AG04449 (cell line): ENCODE measurements at regions not wholly inside any gene's neighbourhood (a gene's known extent, or its start where the extent isn't known, plus 50 kb on each side); places are given as distances from the start of the nearest gene placed in this dataset.

ENCODE experiments used
- CTCF ChIA-PET: fragments of 350-600 bp; formaldehyde crosslinking; extraction: SDS; loops from one replicate; lab custom pipeline; 2021; ENCODE audit warnings: antibody characterized with exemption; lab: Yijun Ruan, JAX
- POLR2A ChIA-PET: fragments of 400-600, 350-600 bp; formaldehyde crosslinking; extraction: SDS; loops from one replicate; lab custom pipeline; 2020; ENCODE audit warnings: antibody characterized with exemption, inconsistent platforms; lab: Yijun Ruan, JAX
- DNase-seq: peaks from one replicate; pipeline ENCODE4 v3.0.0-alpha.2; 2010; ENCODE audit warnings: low read depth, low spot score
- H3K4me3 ChIP-seq: 2 replicates; pipeline ENCODE4 v1.5.1; 2011; ENCODE audit warnings: low read depth, mild to moderate bottlenecking, control low read depth, low read length
- CTCF ChIP-seq: IDR thresholded peaks from one replicate; pipeline ENCODE4 v1.5.1; 2011; ENCODE audit warnings: mild to moderate bottlenecking, moderate library complexity, low read length, control low read depth, inconsistent platforms; ENCODE audit not compliant: insufficient read depth; ENCODE audit errors: missing control alignments

GRCh38 chr1:112806090-112806642 lies 91.0 kb upstream of the PPM1J start:
- ChIA-PET CTCF (interaction anchor here (1.0 to 13.9 kb wide), 13 partner anchors 8 to 267 kb away, joined by 3 to 1029 read pairs (median 9); partner anchors contain the start of genes LRIG2, MOV10, PPM1J and SLC16A1), POLR2A (no interaction called here)

GRCh38 chr1:112805155-112805853 lies 90.2 kb upstream of the PPM1J start:
- no peak for TF ChIP-seq CTCF
- ChIA-PET POLR2A (interaction anchor here (0.6 kb wide), 1 partner anchor 80 kb away, joined by 3 read pairs; no protein-coding TSS in a partner anchor), CTCF (interaction anchor here (0.6 to 13.9 kb wide), 27 partner anchors 9 to 272 kb away, joined by 3 to 1029 read pairs (median 5); partner anchors contain the start of genes LRIG2, MOV10, PPM1J and SLC16A1)
- no peak overlapping the region for H3K4me3 ChIP-seq
- DNase-seq: no peak

More at GRCh38 chr1:112806090-112806642, 91.0 kb upstream of the PPM1J start:
- no peak for DNase-seq
- TF ChIP-seq CTCF: no peak
- H3K4me3 ChIP-seq: no peak overlapping the region

DNA sequence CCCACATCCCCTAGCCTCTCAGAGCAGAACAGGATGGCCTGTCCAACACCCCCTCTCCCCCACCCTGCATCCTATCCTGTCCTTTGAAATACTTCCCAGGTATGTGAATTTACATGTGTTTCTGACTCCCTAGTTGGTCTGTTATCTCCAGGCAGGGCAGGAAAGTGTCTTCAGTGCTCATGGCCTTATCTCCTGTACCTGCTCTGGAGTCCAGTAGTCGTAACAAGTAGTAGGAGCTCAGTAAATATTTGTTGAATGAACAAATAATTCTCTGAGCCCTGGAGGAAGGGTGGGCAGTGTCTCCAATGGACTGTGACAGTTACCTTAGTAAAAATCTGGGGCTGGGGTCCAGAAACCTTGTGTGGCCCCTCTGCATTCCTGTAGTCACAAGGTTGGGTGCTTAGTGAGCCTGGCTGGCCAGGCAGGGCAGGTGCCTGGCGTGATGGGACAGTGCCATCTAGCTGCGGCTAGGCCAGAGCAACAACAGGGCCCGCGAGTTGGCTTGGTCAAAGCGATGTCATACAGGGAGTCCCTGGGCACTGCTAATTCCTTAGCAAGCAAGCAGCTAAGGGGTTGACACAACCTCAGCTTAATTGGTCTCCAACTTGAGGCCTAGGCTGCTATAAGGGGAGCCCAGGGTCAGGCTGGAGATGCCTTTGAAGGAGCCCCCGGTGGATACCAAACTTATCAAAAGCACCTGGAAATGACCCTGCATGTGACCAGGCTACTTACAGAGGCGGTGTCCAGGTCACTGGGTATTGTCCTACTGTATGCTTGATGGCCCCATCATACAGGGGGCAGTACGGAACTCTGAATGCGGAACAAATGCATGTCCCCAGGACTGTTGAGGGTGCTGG lies 89.0 kb upstream of the PPM1J start:
- H3K4me3 ChIP-seq: no peak overlapping the region
- ChIA-PET CTCF (interaction anchor here (0.8 to 13.9 kb wide), 38 partner anchors 10 to 413 kb away, joined by 3 to 1029 read pairs (median 5); partner anchors contain the start of genes LRIG2 and PPM1J), POLR2A (interaction anchor here (1.2 kb wide), 1 partner anchor 89 kb away, joined by 3 read pairs; the partner anchor contains the start of gene PPM1J)
- no peak for DNase-seq
- TF ChIP-seq CTCF: peak; percentile 89

- TF ChIP-seq CTCF: no peak
- no peak for DNase-seq
- no peak overlapping the region for H3K4me3 ChIP-seq
- POLR2A ChIA-PET: no interaction called here
- CTCF ChIA-PET: interaction anchor here (0.7 to 13.9 kb wide), 10 partner anchors 8 to 409 kb away, joined by 3 to 1029 read pairs (median 8); partner anchors contain the start of genes LRIG2 and PPM1J
Measured at GRCh38 chr1:112800289-112800688, 85.2 kb upstream of the PPM1J start.

DNA sequence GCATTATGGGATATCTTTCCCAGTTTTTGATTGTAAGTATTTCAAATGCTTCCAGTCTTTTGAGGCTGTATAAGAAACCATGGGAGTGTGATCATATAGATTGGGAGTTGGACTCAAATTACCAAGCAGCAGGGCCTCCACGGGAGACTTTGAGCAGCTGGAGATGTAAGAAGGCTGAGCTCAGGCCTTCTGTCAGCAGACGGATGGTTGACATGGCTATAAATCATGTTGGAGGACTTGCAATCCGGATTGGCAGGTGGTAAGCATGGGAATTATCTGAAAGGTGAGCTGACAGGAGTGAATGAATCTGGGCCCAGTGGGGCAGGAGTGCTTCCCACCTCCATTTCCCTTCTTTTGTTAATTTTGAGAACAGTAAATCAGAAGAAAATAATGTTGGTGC lies 83.2 kb upstream of the PPM1J start:
- no peak for TF ChIP-seq CTCF
- POLR2A ChIA-PET: no interaction called here
- DNase-seq: no peak
- no peak overlapping the region for H3K4me3 ChIP-seq
- CTCF ChIA-PET: interaction anchor here (1.0 to 13.9 kb wide), 9 partner anchors 9 to 275 kb away, joined by 3 to 1029 read pairs (median 5); partner anchors contain the start of genes LRIG2 and PPM1J
